IPS-NIHi7 (cell line): ENCODE measurements at regions not wholly inside any gene's neighbourhood (a gene's known extent, or its start where the extent isn't known, plus 50 kb on each side); places are given as distances from the start of the nearest gene placed in this dataset.
A peak's percentile ranks its signal among the peaks of the same experiment; 100 is the strongest.
"Not testable (repeated sequence)": the region's sequence is repeated elsewhere in the genome, so short reads cannot be mapped to it uniquely, and the experiment has no call there.

Experiments used
- DNase-seq: peaks from one replicate; pipeline ENCODE4 v3.0.0; 2012; ENCODE audit warnings: mixed read lengths; ENCODE audit errors: extremely low spot score

DNA sequence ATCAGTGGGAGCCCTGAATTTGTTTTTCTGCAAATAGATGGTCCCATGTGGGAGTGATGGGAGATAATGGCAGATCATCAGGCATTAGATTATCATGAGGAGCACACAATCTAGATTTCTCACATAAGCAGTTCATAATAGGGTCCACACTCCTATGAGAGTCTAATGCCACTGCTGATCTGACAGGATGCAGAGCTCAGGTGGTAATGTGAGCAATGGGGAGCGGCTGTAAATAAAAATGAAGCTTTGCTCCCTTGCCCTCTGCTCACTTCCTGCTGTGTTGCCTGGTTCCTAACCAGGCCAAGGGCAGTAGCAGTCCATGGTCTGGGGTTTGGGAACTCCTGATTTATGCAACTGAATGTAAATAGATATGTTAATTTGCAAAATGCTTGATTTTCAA lies 538.6 kb downstream of the TRAM1L1 start:
- no peak for DNase-seq

- DNase-seq: no peak
Measured at GRCh38 chr4:116544946-116545345, 540.4 kb downstream of the TRAM1L1 start.

- DNase-seq: no peak
Measured at GRCh38 chr4:116539744-116540143, 545.6 kb downstream of the TRAM1L1 start.

GRCh38 chr4:116537828-116538227 lies 547.5 kb downstream of the TRAM1L1 start:
- DNase-seq: no peak

DNA sequence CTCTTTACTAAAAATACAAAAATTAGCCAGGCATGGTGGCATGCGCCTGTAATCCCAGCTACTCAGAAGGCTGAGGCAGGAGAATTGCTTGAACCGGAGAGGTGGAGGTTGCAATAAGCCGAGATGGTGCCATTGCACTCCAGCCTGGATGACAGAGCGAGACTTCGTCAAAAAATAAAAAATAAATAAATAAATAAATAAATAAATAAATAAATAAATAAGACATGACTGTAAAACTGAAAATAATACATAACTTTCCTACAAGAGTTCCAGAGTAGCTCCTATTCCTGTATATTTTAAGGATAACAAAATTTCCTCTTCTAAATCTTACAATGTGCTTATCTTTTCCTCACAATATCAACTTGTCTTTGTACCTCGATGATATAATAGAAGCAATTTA lies 549.4 kb downstream of the TRAM1L1 start:
- not testable (repeated sequence) for DNase-seq

- peak; percentile 11 for DNase-seq
Measured at GRCh38 chr4:116531870-116532269, 553.5 kb downstream of the TRAM1L1 start.

- DNase-seq: no peak
Measured at GRCh38 chr4:116531026-116531425, 554.4 kb downstream of the TRAM1L1 start.

DNA sequence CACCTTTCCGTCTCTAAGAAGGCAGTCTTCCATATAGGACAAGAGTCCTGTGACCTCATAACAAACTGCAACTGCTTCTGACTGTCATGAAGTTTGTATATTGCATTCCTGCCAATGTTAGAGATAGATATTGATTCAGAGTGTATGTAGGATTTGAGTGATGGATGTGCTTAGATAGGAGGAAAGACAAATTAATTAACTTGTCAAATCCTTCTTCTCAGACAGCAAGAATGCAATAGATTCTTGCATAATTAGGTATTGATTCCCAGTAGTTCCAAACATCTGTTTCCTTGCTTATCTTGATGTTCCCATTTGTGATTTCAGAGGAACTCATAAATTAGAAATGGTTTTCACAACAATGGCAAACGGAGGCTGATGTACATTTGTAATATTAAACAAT lies 555.3 kb downstream of the TRAM1L1 start:
- DNase-seq: no peak

GRCh38 chr4:116529129-116529528 lies 556.2 kb downstream of the TRAM1L1 start:
- no peak for DNase-seq

- DNase-seq: no peak
Measured at GRCh38 chr4:116522922-116523321, 562.5 kb downstream of the TRAM1L1 start.

DNA sequence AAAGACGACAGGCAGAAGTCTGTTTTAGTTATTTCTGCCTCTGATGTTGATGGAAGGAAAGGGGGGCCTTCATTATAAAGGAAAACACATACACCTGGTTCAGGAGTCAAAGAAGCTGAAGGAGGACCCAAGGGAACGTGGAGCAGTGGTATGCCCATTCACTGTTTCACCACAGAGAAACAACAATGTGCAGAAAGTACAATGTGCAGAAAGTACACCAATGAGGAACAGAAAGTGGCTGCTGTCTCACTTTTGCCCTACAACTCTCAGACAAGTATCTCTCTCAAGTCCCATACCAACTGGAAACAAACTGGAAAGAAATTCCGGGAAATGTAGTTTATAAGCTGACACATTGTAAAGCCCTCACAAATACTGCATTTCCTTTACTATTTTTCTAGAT lies 564.5 kb downstream of the TRAM1L1 start:
- no peak for DNase-seq

DNA sequence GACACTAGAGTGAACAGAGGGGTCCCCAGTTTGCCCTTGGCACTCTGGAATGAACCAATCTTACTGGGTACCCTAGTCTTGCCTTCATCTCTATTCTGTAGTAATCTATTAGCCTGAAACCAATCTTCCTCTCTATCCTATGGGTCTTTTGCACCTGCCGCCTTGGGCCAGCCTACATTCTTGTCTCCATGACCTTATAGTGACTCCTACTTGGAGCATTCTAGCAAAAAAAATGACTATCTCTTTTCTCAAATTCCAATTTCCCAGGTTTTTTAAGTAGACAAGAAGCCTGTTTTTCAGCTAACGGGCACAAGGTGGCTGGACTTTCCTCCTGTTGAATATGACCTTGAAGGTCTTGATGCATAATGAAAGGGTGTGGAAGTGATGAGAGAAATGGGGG lies 568.7 kb downstream of the TRAM1L1 start:
- no peak for DNase-seq

- DNase-seq: no peak
Measured at GRCh38 chr4:116515959-116516358, 569.4 kb downstream of the TRAM1L1 start.

GRCh38 chr4:116512552-116512951 lies 572.8 kb downstream of the TRAM1L1 start:
- DNase-seq: no peak

DNA sequence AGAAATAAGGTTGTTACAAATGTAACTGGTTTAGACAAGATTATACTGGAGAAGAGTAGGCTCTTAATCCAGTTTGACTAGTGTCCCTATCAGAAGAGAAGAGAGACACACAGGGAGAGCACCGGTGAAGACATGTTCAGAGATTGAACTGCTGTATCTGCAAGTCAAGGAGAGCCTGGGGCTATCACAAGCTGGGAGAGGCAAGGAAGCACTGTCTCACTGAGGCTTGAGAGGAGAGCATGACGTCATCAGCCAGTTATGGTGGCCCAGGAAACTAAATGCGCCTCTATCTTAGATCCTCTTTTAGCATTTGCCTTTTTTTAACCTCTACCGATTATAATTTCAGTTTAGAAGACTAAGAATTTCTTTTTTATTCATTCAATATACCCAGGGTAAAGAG lies 583.4 kb downstream of the TRAM1L1 start:
- DNase-seq: peak; percentile 20

DNA sequence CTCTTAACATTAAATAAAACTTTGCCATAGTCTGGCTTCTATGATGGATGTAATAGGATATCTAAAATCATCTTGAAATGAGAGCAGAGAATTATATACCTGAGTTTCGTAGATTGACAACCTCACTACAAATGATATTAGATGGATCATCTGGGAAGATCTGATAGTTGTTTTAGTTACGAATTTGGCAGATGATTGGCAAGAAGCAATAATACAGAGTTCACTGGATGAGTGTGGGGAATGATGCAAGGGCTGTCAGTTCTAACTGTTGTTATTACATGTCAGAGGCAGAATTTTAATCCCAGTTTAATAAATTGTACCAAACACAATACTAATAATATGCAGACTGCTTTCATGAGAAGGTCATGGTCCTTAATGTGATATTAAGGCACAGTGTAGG lies 585.2 kb downstream of the TRAM1L1 start:
- no peak for DNase-seq

GRCh38 chr4:116489739-116490138 lies 595.6 kb downstream of the TRAM1L1 start:
- DNase-seq: no peak

DNA sequence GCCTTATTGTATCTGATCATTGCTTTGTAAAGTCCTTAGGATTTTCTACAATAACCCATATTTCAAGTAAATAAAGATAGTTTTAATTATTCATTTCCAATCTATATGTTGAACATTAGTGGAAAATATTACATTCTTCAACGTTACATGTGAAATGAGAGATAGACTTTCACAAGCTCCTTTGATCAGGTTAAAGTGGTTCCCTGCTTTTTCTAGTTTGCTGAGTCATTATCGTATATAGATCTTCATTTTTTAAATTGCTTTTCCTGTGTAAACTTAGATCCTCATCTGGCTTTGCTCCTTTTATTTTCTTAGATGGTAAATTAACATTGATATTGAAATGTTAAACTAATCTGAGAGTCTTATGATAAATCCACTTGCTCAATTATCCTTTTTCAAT lies 599.0 kb downstream of the TRAM1L1 start:
- DNase-seq: no peak

DNA sequence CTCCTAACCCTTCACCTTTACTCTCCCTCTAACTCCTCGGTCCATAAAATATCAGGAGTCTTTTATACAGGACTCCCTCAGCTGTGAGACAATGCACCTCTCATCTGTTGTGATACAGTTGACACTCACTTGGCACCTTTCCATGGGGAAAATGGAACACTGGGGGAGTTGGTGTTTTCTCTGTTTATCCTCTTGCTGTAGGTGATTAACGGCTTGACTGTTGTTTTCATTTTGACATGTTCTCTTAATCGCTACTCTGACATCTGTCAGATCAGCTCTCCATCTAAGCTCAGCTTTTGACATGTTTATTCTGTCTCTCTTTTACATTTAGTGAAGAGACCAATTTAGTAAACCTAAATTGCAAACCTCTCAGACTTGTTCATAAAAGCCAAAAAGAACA lies 604.8 kb downstream of the TRAM1L1 start:
- DNase-seq: no peak

DNA sequence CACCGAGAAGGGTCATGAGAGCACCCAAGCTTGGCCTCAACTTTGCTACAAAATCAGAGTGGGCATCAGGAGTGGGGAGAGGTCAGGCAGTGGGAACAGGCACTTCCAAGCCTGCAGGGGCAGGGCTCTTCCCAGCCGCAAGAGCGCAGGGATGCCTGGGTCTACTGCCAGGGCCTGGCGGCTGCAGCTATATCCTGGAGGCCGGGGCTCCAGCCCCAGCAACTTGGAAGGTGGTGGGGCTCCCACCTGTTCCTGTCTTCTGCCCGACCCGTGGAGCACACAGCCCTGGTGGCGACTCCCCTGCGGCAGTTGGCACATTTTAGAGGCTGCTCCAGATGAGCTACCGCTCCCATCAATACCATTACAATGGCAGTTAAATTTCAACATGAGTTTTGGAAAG lies 607.0 kb downstream of the TRAM1L1 start:
- DNase-seq: no peak

DNA sequence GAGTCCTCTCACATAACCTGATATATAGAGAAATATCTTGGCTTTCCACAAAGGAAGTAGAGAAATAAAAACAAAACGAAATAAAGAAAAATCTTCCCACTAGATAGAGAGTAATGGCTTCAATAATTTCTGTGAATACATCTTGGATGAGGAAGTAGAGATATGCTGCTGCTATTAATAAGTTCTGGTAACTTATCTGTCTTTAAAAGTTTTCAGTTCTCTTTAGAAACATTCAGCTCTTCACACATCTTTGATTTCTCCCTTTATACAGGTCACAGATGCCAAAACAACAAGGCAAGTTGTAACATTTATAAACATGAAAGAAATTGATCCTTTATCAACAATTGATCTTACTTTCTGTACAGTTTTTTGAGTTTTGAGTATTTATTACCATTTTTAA lies 615.8 kb downstream of the TRAM1L1 start:
- DNase-seq: no peak

DNA sequence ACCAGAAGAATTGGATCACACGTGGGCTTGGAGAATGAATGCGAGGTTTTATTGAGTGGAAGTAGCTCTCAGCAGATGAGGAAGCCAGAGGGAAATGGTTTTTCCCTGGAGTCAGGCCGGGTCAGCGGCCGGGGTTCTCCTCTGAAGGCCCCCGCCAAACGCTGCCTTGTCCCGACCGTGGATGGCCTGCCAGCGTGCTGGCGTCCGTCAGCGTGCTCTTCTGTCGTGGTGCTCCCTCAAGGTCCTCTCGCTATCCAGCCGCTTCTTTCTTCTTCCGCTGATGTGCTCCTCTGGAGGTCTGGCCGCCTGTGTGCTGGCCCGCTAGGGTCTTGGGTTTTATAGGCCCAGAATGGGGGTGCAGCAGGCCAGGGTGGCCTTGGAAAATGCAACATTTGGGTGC lies 632.2 kb downstream of the TRAM1L1 start:
- no peak for DNase-seq

DNA sequence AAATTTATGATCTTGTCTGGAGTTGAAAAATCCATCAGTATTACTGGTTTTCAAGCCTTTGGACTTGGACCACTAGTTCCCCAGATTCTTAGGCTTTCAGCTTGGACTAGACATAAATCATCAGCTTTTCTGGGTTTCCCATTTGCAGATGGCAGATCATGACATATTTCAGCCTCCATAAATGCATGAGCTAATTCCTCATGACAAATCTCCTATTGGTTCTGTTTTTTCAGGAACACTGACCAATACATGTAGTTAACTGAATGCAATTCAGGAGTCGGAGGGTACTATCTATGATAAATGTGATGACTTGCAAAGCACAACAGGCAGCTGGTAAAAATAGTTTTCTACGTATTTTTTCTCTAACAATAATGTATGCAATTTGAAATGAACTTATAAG lies 635.6 kb downstream of the TRAM1L1 start:
- DNase-seq: no peak

- DNase-seq: no peak
Measured at GRCh38 chr4:116444117-116444516, 641.3 kb downstream of the TRAM1L1 start.
